Inferior parietal cortex (tissue), 1 donor: ENCODE measurements at regions not wholly inside any gene's neighbourhood (a gene's known extent, or its start where the extent isn't known, plus 50 kb on each side); places are given as distances from the start of the nearest gene placed in this dataset.

Experiments
- DNase-seq: peaks from one replicate; pipeline ENCODE4 v3.0.0-alpha.2; 2016; ENCODE audit errors: extremely low spot score

- no peak for DNase-seq
Measured at GRCh38 chr14:31943861-31944255, 133.2 kb upstream of the ARHGAP5 start.

- no peak for DNase-seq
Measured at GRCh38 chr14:31944256-31945073, 132.6 kb upstream of the ARHGAP5 start.

- no peak for DNase-seq
Measured at GRCh38 chr14:31945074-31945613, 132.0 kb upstream of the ARHGAP5 start.

- DNase-seq = no peak
Measured at GRCh38 chr14:31945701-31946100, 131.4 kb upstream of the ARHGAP5 start.

GRCh38 chr14:31947076-31947475, 130.0 kb upstream of the ARHGAP5 start:
- DNase-seq = no peak

GRCh38 chr14:31947680-31948595, 129.2 kb upstream of the ARHGAP5 start:
- no peak for DNase-seq

GRCh38 chr14:31949709-31950108, 127.4 kb upstream of the ARHGAP5 start:
- no peak for DNase-seq

GRCh38 chr14:31950331-31950730, 126.8 kb upstream of the ARHGAP5 start:
- no peak for DNase-seq

- no peak for DNase-seq
Measured at GRCh38 chr14:31950764-31951637, 126.1 kb upstream of the ARHGAP5 start.

GRCh38 chr14:31951638-31951964, 125.5 kb upstream of the ARHGAP5 start:
- DNase-seq = no peak

- no peak for DNase-seq
Measured at GRCh38 chr14:31952573-31952972, 124.5 kb upstream of the ARHGAP5 start.

GRCh38 chr14:31953210-31953609, 123.9 kb upstream of the ARHGAP5 start:
- DNase-seq = no peak

- no peak for DNase-seq
Measured at GRCh38 chr14:31954991-31955390, 122.1 kb upstream of the ARHGAP5 start.

GRCh38 chr14:31955936-31956579, 121.0 kb upstream of the ARHGAP5 start:
- DNase-seq = no peak

- no peak for DNase-seq
Measured at GRCh38 chr14:31957565-31957964, 119.5 kb upstream of the ARHGAP5 start.

- no peak for DNase-seq
Measured at GRCh38 chr14:31960039-31960438, 117.1 kb upstream of the ARHGAP5 start.

GRCh38 chr14:31961896-31962295, 115.2 kb upstream of the ARHGAP5 start:
- DNase-seq = no peak

GRCh38 chr14:31962920-31963319, 114.2 kb upstream of the ARHGAP5 start:
- no peak for DNase-seq

- DNase-seq = no peak
Measured at GRCh38 chr14:31963587-31963986, 113.5 kb upstream of the ARHGAP5 start.

GRCh38 chr14:31964490-31964889, 112.6 kb upstream of the ARHGAP5 start:
- DNase-seq = no peak

GRCh38 chr14:31965071-31965734, 111.9 kb upstream of the ARHGAP5 start:
- no peak for DNase-seq
